Right lobe of liver (tissue), 4 donors: ENCODE measurements at regions not wholly inside any gene's neighbourhood (a gene's known extent, or its start where the extent isn't known, plus 50 kb on each side); places are given as distances from the start of the nearest gene placed in this dataset.

Experiments
- POLR2A ChIP-seq: fragments of 450-650 bp; IDR thresholded peaks from one replicate; pipeline ENCODE4 v1.6.1; 2017; ENCODE audit warnings: antibody characterized with exemption, mild to moderate bottlenecking
- TF ChIP-seq, protein P1 (sequence below), 4 donors: fragments of 200-600 bp in 3 of 4; fragments of 450-650 bp in 1 of 4; IDR thresholded peaks; one replicate each; pipeline versions ENCODE4 v1.5.1 to v1.8.0; 2016 to 2022; ENCODE audit warnings: antibody characterized with exemption in 4 of 4, mild to moderate bottlenecking in 2 of 4
- donor health status: DM: no; HTN: no; CAD: no.
- donor health status: DM: no; HTN: no; CAD: no.
- donor health status: DM: no; HTN: yes; CAD: no.

DNA sequence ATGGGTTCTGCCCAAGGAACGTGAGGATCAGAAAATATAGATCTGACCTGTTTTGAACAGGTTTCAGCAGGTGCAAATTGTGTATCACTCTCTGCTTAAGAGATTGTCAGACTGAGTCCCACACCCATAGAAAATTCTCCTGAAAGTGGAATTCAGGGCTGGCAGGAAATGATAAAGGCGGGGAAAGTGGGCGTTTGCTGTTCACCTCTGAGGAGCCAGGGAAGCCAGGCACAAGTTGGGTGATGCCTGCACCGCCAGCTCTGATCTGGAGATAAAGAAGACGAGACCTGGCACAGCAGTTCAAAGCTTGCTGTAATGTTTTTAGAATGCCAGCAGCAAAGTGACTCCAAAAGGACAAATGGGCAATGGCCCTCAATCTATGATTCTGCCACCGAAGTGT is 356.5 kb upstream of the SOX5 start:
- no peak for TF ChIP-seq POLR2A
- TF ChIP-seq, protein P1, sequence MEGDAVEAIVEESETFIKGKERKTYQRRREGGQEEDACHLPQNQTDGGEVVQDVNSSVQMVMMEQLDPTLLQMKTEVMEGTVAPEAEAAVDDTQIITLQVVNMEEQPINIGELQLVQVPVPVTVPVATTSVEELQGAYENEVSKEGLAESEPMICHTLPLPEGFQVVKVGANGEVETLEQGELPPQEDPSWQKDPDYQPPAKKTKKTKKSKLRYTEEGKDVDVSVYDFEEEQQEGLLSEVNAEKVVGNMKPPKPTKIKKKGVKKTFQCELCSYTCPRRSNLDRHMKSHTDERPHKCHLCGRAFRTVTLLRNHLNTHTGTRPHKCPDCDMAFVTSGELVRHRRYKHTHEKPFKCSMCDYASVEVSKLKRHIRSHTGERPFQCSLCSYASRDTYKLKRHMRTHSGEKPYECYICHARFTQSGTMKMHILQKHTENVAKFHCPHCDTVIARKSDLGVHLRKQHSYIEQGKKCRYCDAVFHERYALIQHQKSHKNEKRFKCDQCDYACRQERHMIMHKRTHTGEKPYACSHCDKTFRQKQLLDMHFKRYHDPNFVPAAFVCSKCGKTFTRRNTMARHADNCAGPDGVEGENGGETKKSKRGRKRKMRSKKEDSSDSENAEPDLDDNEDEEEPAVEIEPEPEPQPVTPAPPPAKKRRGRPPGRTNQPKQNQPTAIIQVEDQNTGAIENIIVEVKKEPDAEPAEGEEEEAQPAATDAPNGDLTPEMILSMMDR (IDR thresholded peaks at IDR 0.05) = no peak
